ENCODE measurements at regions not wholly inside any gene's neighbourhood (a gene's known extent, or its start where the extent isn't known, plus 50 kb on each side); places are given as distances from the start of the nearest gene placed in this dataset.

GRCh38 chr6:139549561-139550070, 175.2 kb upstream of the CITED2 start:
- no peak for TF ChIP-seq EZH2 (IDR thresholded peaks at IDR 0.05; ENCODE audit: borderline replicate concordance, low read length)
- no peak for TF ChIP-seq CTCF (conservative IDR thresholded peaks at IDR 0.05 in 1 of 2, IDR thresholded peaks at IDR 0.05 in 1 of 2; ENCODE audit: extremely low read depth in 1 of 2, insufficient read depth in 1 of 2, low read depth in 1 of 2, low read length in 2 of 2)

Measured in mammary epithelial cell (primary cell).